ENCODE measurements at regions not wholly inside any gene's neighbourhood (a gene's known extent, or its start where the extent isn't known, plus 50 kb on each side); places are given as distances from the start of the nearest gene placed in this dataset.
A peak's percentile ranks its signal among the peaks of the same experiment; 100 is the strongest.

- no peak overlapping the region for H3K4me3 ChIP-seq (ENCODE audit: control insufficient read depth, low read depth, low read length)
- no peak for TF ChIP-seq CTCF (conservative IDR thresholded peaks at IDR 0.05; ENCODE audit: control insufficient read depth, insufficient read depth, low read depth, low read length)
- no peak for DNase-seq (ENCODE audit: low read depth)
Measured at GRCh38 chr3:170728181-170728580, 141.8 kb downstream of the RPL22L1 start.

GRCh38 chr3:170727754-170728153 lies 141.9 kb upstream of the SLC7A14 start:
- TF ChIP-seq CTCF (conservative IDR thresholded peaks at IDR 0.05; ENCODE audit: control insufficient read depth, insufficient read depth, low read depth, low read length): no peak
- DNase-seq (ENCODE audit: low read depth): no peak
- H3K4me3 ChIP-seq (ENCODE audit: control insufficient read depth, low read depth, low read length): no peak overlapping the region

GRCh38 chr3:170726976-170727661 lies 141.2 kb upstream of the SLC7A14 start:
- H3K4me3 ChIP-seq (ENCODE audit: control insufficient read depth, low read depth, low read length): peak overlapping the region; percentile 23
- TF ChIP-seq CTCF (conservative IDR thresholded peaks at IDR 0.05; ENCODE audit: control insufficient read depth, insufficient read depth, low read depth, low read length): no peak
- DNase-seq (ENCODE audit: low read depth): peak; percentile 94

- DNase-seq (ENCODE audit: low read depth): peak; percentile 82
- TF ChIP-seq CTCF (conservative IDR thresholded peaks at IDR 0.05; ENCODE audit: control insufficient read depth, insufficient read depth, low read depth, low read length): peak; percentile 16
- no peak overlapping the region for H3K4me3 ChIP-seq (ENCODE audit: control insufficient read depth, low read depth, low read length)
Measured at GRCh38 chr3:170725285-170725731, 139.4 kb upstream of the SLC7A14 start.

GRCh38 chr3:170724599-170725280 lies 138.9 kb upstream of the SLC7A14 start:
- peak; percentile 99 for DNase-seq (ENCODE audit: low read depth)
- no peak overlapping the region for H3K4me3 ChIP-seq (ENCODE audit: control insufficient read depth, low read depth, low read length)
- TF ChIP-seq CTCF (conservative IDR thresholded peaks at IDR 0.05; ENCODE audit: control insufficient read depth, insufficient read depth, low read depth, low read length): no peak

- no peak overlapping the region for H3K4me3 ChIP-seq (ENCODE audit: control insufficient read depth, low read depth, low read length)
- TF ChIP-seq CTCF (conservative IDR thresholded peaks at IDR 0.05; ENCODE audit: control insufficient read depth, insufficient read depth, low read depth, low read length): no peak
- DNase-seq (ENCODE audit: low read depth): no peak
Measured at GRCh38 chr3:170723241-170723640, 137.4 kb upstream of the SLC7A14 start.
